K562 (cell line): ENCODE measurements at regions not wholly inside any gene's neighbourhood (a gene's known extent, or its start where the extent isn't known, plus 50 kb on each side); places are given as distances from the start of the nearest gene placed in this dataset.

Source experiments
- ATAC-seq: fragments of 200-7000 bp; cut with Tn5 transposase; 3 replicates; pipeline ENCODE4 v1.9.1; 2020; ENCODE audit warnings: moderate library complexity
- BruUV-seq: library from RNA; stranded (reverse); fragments of 400-500 nt; replicated peaks from 2 replicates; lab custom pipeline; 2021; lab: Mats Ljungman, UMichigan
- CTCF ChIA-PET: fragments of 300-600 bp; formaldehyde crosslinking; extraction: SDS; loops from one replicate; lab custom pipeline; 2021; ENCODE audit warnings: low intra/inter-chr PET ratio; lab: Yijun Ruan, JAX
- POLR2A ChIA-PET: fragments of 300-600, 350-650 bp; sonication (Branson Sonifier 250); formaldehyde crosslinking; extraction: SDS; loops from one replicate; lab custom pipeline; 2021; ENCODE audit warnings: antibody characterized with exemption, inconsistent platforms; lab: Yijun Ruan, JAX
- DNase-seq, 4 experiments: peaks; one replicate each; pipeline versions ENCODE4 v3.0.0 to v3.0.0-alpha.2; 2011 to 2018; ENCODE audit warnings: low spot score in 3 of 4, mixed read lengths in 3 of 4; ENCODE audit errors: extremely low read depth in 1 of 4
- FAIRE-seq: peaks from 2 replicates; lab custom pipeline; 2011; peaks lifted over from hg19 to GRCh38; lab: Jason Lieb, UNC
- H2AFZ ChIP-seq: 2 replicates; pipeline ENCODE4 v1.6.0; 2011; ENCODE audit warnings: low read depth, low read length, control low read depth, inconsistent platforms
- H3K27ac ChIP-seq: fragments of 200-600 bp; 3 replicates; pipeline ENCODE4 v1.8.0; 2011; ENCODE audit warnings: low read depth, mild to moderate bottlenecking, control low read depth, inconsistent platforms, low read length, moderate library complexity, mixed read lengths; ENCODE audit errors: extremely low read depth
- H3K27me3 ChIP-seq, 2 experiments: fragments of 300-600 bp in 1 of 2; 2 replicates in 1 of 2; 3 replicates in 1 of 2; pipeline versions ENCODE4 v1.6.0 to v1.8.0; 2011; ENCODE audit warnings: inconsistent platforms in 2 of 2, low read length in 2 of 2, mild to moderate bottlenecking in 1 of 2, mixed read lengths in 1 of 2, moderate library complexity in 1 of 2; ENCODE audit not compliant: control insufficient read depth in 2 of 2, insufficient read depth in 2 of 2
- H3K36me3 ChIP-seq: fragments of 300-600 bp; 3 replicates; pipeline ENCODE4 v1.8.0; 2011; ENCODE audit warnings: mild to moderate bottlenecking, low read length, inconsistent platforms; ENCODE audit not compliant: control insufficient read depth, insufficient read depth
- H3K4me1 ChIP-seq, 2 experiments: fragments of 200-600 bp in 1 of 2; replicated peaks in 1 of 2; 2 replicates in 1 of 2; 3 replicates in 1 of 2; pipeline versions ENCODE4 v1.5.1 to v1.8.0; 2011; ENCODE audit warnings: inconsistent platforms in 2 of 2, low read length in 2 of 2, mild to moderate bottlenecking in 1 of 2, mixed read lengths in 1 of 2, moderate library complexity in 1 of 2; ENCODE audit not compliant: control insufficient read depth in 2 of 2, insufficient read depth in 2 of 2
- H3K4me2 ChIP-seq: 2 replicates; pipeline ENCODE4 v1.6.1; 2011; ENCODE audit warnings: low read length, control low read depth, inconsistent platforms, mixed read lengths; ENCODE audit not compliant: insufficient read depth
- H3K4me3 ChIP-seq: fragments of 200-600 bp; sonication (generic), shearing (Covaris generic); 2 replicates; pipeline ENCODE4 v1.5.1; 2016; ENCODE audit warnings: control low read depth, inconsistent platforms
- H3K79me2 ChIP-seq: fragments of 200-600 bp; 3 replicates; pipeline ENCODE4 v1.8.0; 2011; ENCODE audit warnings: low read length, inconsistent platforms; ENCODE audit not compliant: control insufficient read depth, insufficient read depth
- H3K9ac ChIP-seq, 2 experiments: 2 replicates each; pipeline versions ENCODE4 v1.6.0 to v1.6.1; 2011; ENCODE audit warnings: low read depth in 2 of 2, low read length in 2 of 2, control low read depth in 1 of 2, inconsistent platforms in 1 of 2, mild to moderate bottlenecking in 1 of 2, mixed read lengths in 1 of 2; ENCODE audit not compliant: insufficient read depth in 1 of 2
- H3K9me1 ChIP-seq: one replicate; pipeline ENCODE4 v1.6.0; 2011; ENCODE audit warnings: inconsistent platforms, mild to moderate bottlenecking, low read length, moderate library complexity; ENCODE audit not compliant: control insufficient read depth, insufficient read depth
- H3K9me3 ChIP-seq: replicated peaks from 2 replicates; pipeline ENCODE4 v1.5.1; 2011; ENCODE audit warnings: low read depth, low read length, inconsistent platforms; ENCODE audit not compliant: control insufficient read depth, insufficient read depth
- H4K20me1 ChIP-seq: replicated peaks from 2 replicates; pipeline ENCODE4 v1.6.1; 2011; ENCODE audit warnings: low read length, inconsistent platforms, mixed read lengths; ENCODE audit not compliant: control insufficient read depth, insufficient read depth
- ASH1L ChIP-seq: fragments of 450-650 bp; IDR thresholded peaks from 2 replicates; pipeline ENCODE4 v1.6.1; 2018; ENCODE audit warnings: borderline replicate concordance, mild to moderate bottlenecking, low read depth; ENCODE audit not compliant: partially characterized antibody
- ATF1 ChIP-seq, 2 experiments: fragments of 450-650 bp in 1 of 2; IDR thresholded peaks; 2 replicates each; pipeline ENCODE4 v1.6.1; 2016; ENCODE audit warnings: missing compliant biosample characterization in 1 of 2, missing genetic modification characterization in 1 of 2
- CXXC5 ChIP-seq: fragments of 250-450 bp; sonication (Bioruptor Pico); IDR thresholded peaks from 2 replicates; pipeline ENCODE4 v1.8.0; 2022; ENCODE audit warnings: inconsistent platforms, mild to moderate bottlenecking, moderate library complexity
- ELF1 ChIP-seq: fragments of 200-800 bp; sonication (Bioruptor generic); IDR thresholded peaks from 2 replicates; pipeline ENCODE4 v1.6.1; 2016; ENCODE audit warnings: missing genetic modification characterization, missing compliant biosample characterization
- FOXJ2 ChIP-seq: fragments of 200-800 bp; sonication (Bioruptor generic); IDR thresholded peaks from 2 replicates; pipeline ENCODE4 v1.6.1; 2016; ENCODE audit warnings: missing genetic modification characterization, missing compliant biosample characterization
- GABPB1 ChIP-seq: sonication (generic); formaldehyde crosslinking; IDR thresholded peaks from 2 replicates; pipeline ENCODE4 v1.8.0; 2022; ENCODE audit warnings: mild to moderate bottlenecking, missing genetic modification reagents
- GATAD2B ChIP-seq: fragments of 450-650 bp; IDR thresholded peaks from 2 replicates; pipeline ENCODE4 v1.6.1; 2017; ENCODE audit warnings: mild to moderate bottlenecking, borderline replicate concordance
- GTF3C2 ChIP-seq: IDR thresholded peaks from 3 replicates; pipeline ENCODE4 v1.6.1; 2011; ENCODE audit warnings: borderline replicate concordance, mild to moderate bottlenecking, moderate library complexity; ENCODE audit not compliant: insufficient read length; ENCODE audit errors: extremely low read depth
- JUN ChIP-seq, 2 experiments: sonication (generic) in 1 of 2; formaldehyde crosslinking in 1 of 2; IDR thresholded peaks; 2 replicates each; pipeline versions ENCODE4 v1.6.1 to v1.8.0; 2012 to 2022; ENCODE audit warnings: borderline replicate concordance in 2 of 2, mild to moderate bottlenecking in 2 of 2, improper control_type of control experiment in 1 of 2, low read depth in 1 of 2, low read length in 1 of 2, missing genetic modification reagents in 1 of 2
- KDM4B ChIP-seq, 2 experiments: fragments of 450-650 bp in 1 of 2; sonication (generic) in 1 of 2; IDR thresholded peaks; 2 replicates each; pipeline ENCODE4 v1.6.1; 2016 to 2017; ENCODE audit warnings: borderline replicate concordance in 2 of 2, antibody characterized with exemption in 1 of 2, low read depth in 1 of 2, mild to moderate bottlenecking in 1 of 2
- MEF2A ChIP-seq: IDR thresholded peaks from 2 replicates; pipeline ENCODE4 v1.6.1; 2011; ENCODE audit warnings: low read depth, mild to moderate bottlenecking, low read length, moderate library complexity; ENCODE audit not compliant: control insufficient read depth
- PHF21A ChIP-seq: fragments of 450-650 bp; IDR thresholded peaks from 2 replicates; pipeline ENCODE4 v1.6.1; 2017; ENCODE audit warnings: low read depth, borderline replicate concordance
- POLR2AphosphoS5 ChIP-seq: IDR thresholded peaks from 2 replicates; pipeline ENCODE4 v1.6.1; 2011; ENCODE audit warnings: mild to moderate bottlenecking, low read depth, low read length, moderate library complexity; ENCODE audit not compliant: control insufficient read depth, insufficient read depth
- TBL1XR1 ChIP-seq, 2 experiments: IDR thresholded peaks; 2 replicates each; pipeline ENCODE4 v1.6.1; 2012; ENCODE audit warnings: improper control_type of control experiment in 2 of 2, low read length in 2 of 2, mild to moderate bottlenecking in 1 of 2
- ZNF146 ChIP-seq: IDR thresholded peaks from one replicate; pipeline ENCODE4 v1.6.1; 2018; ENCODE audit warnings: missing compliant biosample characterization; ENCODE audit not compliant: unreplicated experiment
- ZNF695 ChIP-seq: fragments of 450-650 bp; formaldehyde crosslinking; IDR thresholded peaks from 2 replicates; pipeline ENCODE4 v1.4.0; 2020; ENCODE audit warnings: mild to moderate bottlenecking, moderate library complexity
- ZNF699 ChIP-seq: fragments of 250-450 bp; sonication (Bioruptor Pico); IDR thresholded peaks from 2 replicates; pipeline ENCODE4 v1.8.0; 2021; ENCODE audit warnings: mild to moderate bottlenecking, moderate library complexity; ENCODE audit not compliant: insufficient replicate concordance
- WGBS: fragments of 100-300 bp; shearing (Covaris generic); methylation state at CpG from one replicate; pipeline ENCODE4 v1.1.6; 2016; ENCODE audit warnings: low coverage, mixed read lengths; ENCODE audit not compliant: insufficient coverage; ENCODE audit errors: missing lambda C conversion rate; 5-methylcytosine and 5-hydroxymethylcytosine counted together
- in situ Hi-C: fragments of 300-500 bp; cut with MboI; formaldehyde crosslinking; loops from 4 replicates; pipeline ENCODE4 v1.15.0; 2018; ENCODE audit warnings: inconsistent platforms, mixed read lengths
- intact Hi-C: fragments of 100-400 bp; cut with micrococcal nuclease; formaldehyde crosslinking; loops from 2 replicates; pipeline ENCODE4 v1.14.2; 2022
- TF ChIP-seq, protein P1 (sequence below): fragments of 450-650 bp; IDR thresholded peaks from 2 replicates; pipeline ENCODE4 v1.6.1; 2018; ENCODE audit warnings: mild to moderate bottlenecking, low read depth; ENCODE audit not compliant: partially characterized antibody

GRCh38 chr14:84871734-84872133, 658.2 kb upstream of the FLRT2 start (continued):
- TF ChIP-seq, protein P1, sequence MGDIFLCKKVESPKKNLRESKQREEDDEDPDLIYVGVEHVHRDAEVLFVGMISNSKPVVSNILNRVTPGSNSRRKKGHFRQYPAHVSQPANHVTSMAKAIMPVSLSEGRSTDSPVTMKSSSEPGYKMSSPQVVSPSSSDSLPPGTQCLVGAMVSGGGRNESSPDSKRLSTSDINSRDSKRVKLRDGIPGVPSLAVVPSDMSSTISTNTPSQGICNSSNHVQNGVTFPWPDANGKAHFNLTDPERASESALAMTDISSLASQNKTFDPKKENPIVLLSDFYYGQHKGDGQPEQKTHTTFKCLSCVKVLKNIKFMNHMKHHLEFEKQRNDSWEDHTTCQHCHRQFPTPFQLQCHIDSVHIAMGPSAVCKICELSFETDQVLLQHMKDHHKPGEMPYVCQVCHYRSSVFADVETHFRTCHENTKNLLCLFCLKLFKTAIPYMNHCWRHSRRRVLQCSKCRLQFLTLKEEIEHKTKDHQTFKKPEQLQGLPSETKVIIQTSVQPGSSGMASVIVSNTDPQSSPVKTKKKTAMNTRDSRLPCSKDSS: no peak
- TF ChIP-seq KDM4B (IDR thresholded peaks at IDR 0.05; ENCODE audit: borderline replicate concordance in 2 of 2, low read depth in 1 of 2) (no peak), ELF1 (tag) (no peak), MEF2A (no peak), POLR2AphosphoS5 (no peak), GABPB1 (CRISPR knock-in tag) (no peak), ZNF695 (CRISPR knock-in tag) (no peak), TBL1XR1 (IDR thresholded peaks at IDR 0.05; ENCODE audit: low read length in 2 of 2) (no peak)

GRCh38 chr14:84874436-84874835, 655.5 kb upstream of the FLRT2 start:
- no peak overlapping the region for H3K4me3 ChIP-seq
- ATAC-seq (no peak), FAIRE-seq (no peak), DNase-seq (no peak)
- no peaks in the 10 kb centered on the region for H3K4me1 ChIP-seq
- no peaks in the 10 kb centered on the region for H3K36me3 ChIP-seq
- WGBS: 0% methylated on average over 2 of the region's 2 CpGs
- in situ Hi-C loops (no loop called here), intact Hi-C loops (no loop called here)
- H4K20me1 ChIP-seq: no peaks in the 10 kb centered on the region
- H3K79me2 ChIP-seq: no peaks in the 10 kb centered on the region
- BruUV-seq: no TSS peak
- no peaks in the 10 kb centered on the region for H3K27me3 ChIP-seq
- H3K9ac ChIP-seq: no peak overlapping the region
- no peaks in the 10 kb centered on the region for H3K9me3 ChIP-seq
- H3K27ac ChIP-seq: no peak overlapping the region
- H3K4me2 ChIP-seq: no peak overlapping the region
- H2AFZ ChIP-seq: no peak overlapping the region
- H3K9me1 ChIP-seq: no peaks in the 10 kb centered on the region
- POLR2A ChIA-PET: no interaction called here
- CTCF ChIA-PET: no interaction called here
- no peak for TF ChIP-seq ATF1 (CRISPR knock-in tag; IDR thresholded peaks at IDR 0.05)
- TF ChIP-seq ATF1 (tag; IDR thresholded peaks at IDR 0.05): no peak
- TF ChIP-seq FOXJ2 (tag): no peak
- TF ChIP-seq GATAD2B: no peak
- no peak for TF ChIP-seq GTF3C2
- no peak for TF ChIP-seq JUN (IDR thresholded peaks at IDR 0.05; ENCODE audit: borderline replicate concordance, low read depth, low read length)
- no peak for TF ChIP-seq JUN (CRISPR knock-in tag; IDR thresholded peaks at IDR 0.05; ENCODE audit: borderline replicate concordance)
- TF ChIP-seq PHF21A: no peak
- no peak for TF ChIP-seq CXXC5
- TF ChIP-seq ASH1L: no peak
- TF ChIP-seq ZNF146 (CRISPR knock-in tag): no peak
- no peak for TF ChIP-seq ZNF699 (CRISPR knock-in tag)
